Sciatic nerve (tissue), 2 donors: ENCODE measurements at regions not wholly inside any gene's neighbourhood (a gene's known extent, or its start where the extent isn't known, plus 50 kb on each side); places are given as distances from the start of the nearest gene placed in this dataset.
"Not testable (repeated sequence)": the region's sequence is repeated elsewhere in the genome, so short reads cannot be mapped to it uniquely, and the experiment has no call there.

Experiments
- ATAC-seq: fragments of 200-7000 bp; cut with Tn5 transposase; one replicate; pipeline ENCODE4 v1.9.1; 2020; ENCODE audit warnings: mild to moderate bottlenecking, moderate library complexity
- DNase-seq: peaks from one replicate; pipeline ENCODE4 v3.0.0-alpha.2; 2020; ENCODE audit warnings: low spot score
- intact Hi-C: fragments of 100-400 bp; cut with DNase I; formaldehyde crosslinking; loops from one replicate; pipeline ENCODE4 v1.14.2; 2022
- donor health status: DM: no; HTN: no; CAD: no.
- donor health status: DM: no; HTN: no; CAD: no.

DNA sequence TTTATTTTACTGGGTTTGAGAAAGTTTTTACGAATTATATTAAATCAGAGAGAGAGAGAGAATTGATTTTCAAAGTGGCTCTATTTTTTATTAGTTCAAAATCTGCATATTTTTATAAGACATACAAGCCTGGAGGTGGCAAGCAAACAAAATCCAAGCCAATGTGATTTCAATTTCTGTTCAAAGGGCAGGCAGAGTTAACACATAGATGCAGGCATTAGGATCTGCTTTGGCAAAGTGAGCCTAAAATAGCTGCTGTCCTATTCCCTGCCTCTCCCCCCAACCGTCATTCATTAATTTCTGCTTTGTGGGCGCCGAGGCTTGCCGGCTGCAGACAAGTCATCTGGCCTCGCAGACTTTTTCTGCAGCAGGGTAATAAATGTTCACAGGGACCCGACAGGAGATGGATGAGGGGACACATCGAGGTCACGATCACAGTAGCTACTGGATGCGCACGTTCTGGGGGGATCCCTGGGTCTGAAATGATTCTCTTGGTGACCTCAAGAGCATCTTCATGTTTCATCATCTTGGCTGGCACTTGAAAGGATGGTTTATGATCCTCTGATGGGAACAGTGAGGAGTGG lies 123.9 kb upstream of the SLC6A11 start:
- DNase-seq (no peak), ATAC-seq (no peak)
- intact Hi-C loops, result no loop called here

- no peak for DNase-seq
- no peak for ATAC-seq
- intact Hi-C loops, result no loop called here
Measured at GRCh38 chr3:10693457-10693856, 122.6 kb upstream of the SLC6A11 start.

GRCh38 chr3:10694179-10694578 lies 121.8 kb upstream of the SLC6A11 start:
- no peak for DNase-seq
- intact Hi-C loops, result no loop called here
- no peak for ATAC-seq

DNA sequence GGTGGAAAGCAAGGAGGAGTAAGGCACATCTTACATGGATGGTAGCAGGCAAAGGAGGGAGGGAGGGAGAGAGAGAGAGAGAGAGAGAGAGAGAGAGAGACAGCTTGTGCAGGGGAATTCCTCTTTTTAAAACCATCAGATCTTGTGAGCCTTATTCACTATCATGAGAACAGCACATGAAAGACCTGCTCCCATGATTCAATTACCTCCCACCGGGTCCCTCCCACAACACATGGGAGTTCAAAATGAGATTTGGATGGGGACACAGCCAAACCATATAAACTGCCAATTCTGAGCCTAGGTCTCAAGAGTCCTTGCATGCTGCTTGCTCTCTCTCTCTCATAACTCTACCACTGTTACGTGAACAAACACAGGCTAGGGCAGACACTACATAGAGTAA lies 120.8 kb upstream of the SLC6A11 start:
- ATAC-seq, intact Hi-C loops, DNase-seq: not testable (repeated sequence)

GRCh38 chr3:10695595-10696285 lies 120.3 kb upstream of the SLC6A11 start:
- DNase-seq (no peak), ATAC-seq (no peak)
- intact Hi-C loops, result no loop called here

- no peak for DNase-seq
- ATAC-seq, result no peak
- intact Hi-C loops, result no loop called here
Measured at GRCh38 chr3:10697918-10698317, 118.1 kb upstream of the SLC6A11 start.

DNA sequence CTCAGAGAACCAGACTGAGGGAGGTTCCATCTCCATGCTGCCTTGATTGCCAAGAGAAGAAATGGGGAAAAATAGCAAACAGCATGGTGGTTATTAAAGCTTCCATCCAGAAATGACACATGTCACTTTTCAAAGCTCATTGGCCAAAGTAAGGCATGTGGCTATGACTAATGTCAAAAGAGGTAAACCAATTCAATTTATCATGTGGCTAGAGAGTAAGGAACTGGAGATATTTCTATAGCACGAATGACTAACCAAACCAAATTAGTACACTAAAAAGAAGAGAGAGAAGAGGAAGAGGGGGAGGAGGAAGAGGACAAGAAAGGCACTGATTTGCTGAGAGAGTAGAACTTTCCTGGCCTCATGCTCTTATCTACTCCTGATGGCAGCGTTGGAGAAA lies 115.2 kb upstream of the SLC6A11 start:
- DNase-seq (no peak), ATAC-seq (no peak)
- intact Hi-C loops, result no loop called here

DNA sequence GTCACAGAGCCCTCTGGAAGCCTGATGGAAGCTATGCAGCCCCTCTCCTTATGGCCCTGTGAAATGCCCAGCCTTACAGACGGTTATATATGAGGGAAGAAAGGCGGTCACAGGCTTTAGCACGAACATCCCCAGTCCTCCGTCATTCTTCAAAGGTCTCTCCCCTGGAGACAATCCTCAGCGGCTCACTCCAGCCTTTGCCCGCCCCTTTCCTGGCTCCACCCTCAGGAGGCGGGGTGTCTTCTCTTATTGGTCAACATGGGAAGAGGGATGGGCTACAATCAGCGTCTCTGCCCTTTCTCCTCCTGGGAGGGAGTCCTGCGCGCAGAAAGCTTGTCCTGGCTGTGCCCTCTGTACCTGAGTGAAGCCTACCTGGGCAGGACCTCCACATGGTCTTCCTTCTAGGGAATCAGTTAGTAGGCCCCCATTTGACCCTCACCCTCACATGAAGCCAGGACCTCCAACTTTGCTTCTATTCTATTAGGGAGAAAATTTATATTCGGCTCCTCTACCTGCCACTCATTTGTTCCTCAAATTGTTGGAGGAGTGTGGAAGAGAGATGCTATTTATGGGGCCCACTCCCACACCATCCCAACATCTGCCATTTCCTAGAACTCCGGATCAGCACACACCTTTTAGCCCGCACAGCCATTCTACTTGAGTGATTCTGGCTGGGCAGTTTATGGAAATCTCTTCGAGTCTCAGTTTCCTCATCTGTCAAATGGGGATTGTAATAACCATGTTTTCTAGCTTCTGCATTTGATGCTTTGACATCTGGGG lies 112.9 kb upstream of the SLC6A11 start:
- intact Hi-C loops, result no loop called here
- DNase-seq (no peak), ATAC-seq (no peak)

DNA sequence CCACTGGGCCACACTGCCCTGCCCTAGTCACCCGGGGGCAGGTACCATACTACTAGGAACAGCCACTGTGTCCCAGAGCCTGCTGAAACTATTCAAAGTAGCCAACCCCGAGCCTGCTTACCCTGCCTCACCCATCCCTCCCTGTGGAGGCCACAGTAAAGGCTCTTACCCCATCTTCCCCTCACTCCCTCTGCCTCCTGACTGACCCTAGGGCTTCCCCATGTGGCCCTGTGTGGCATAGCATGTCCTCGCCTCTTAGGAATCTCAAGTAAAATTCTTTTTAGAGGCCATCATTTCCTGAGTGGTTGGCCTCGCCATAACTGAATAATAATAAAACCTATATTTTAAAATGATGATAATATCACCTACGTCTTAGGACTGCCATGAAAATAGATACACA lies 112.2 kb upstream of the SLC6A11 start:
- ATAC-seq (no peak), DNase-seq (no peak)
- intact Hi-C loops, result no loop called here

- intact Hi-C loops, result no loop called here
- DNase-seq (no peak), ATAC-seq (no peak)
Measured at GRCh38 chr3:10706156-10706739, 109.8 kb upstream of the SLC6A11 start.

- ATAC-seq (no peak), DNase-seq (no peak)
- intact Hi-C loops, result no loop called here
Measured at GRCh38 chr3:10706740-10707399, 109.2 kb upstream of the SLC6A11 start.

DNA sequence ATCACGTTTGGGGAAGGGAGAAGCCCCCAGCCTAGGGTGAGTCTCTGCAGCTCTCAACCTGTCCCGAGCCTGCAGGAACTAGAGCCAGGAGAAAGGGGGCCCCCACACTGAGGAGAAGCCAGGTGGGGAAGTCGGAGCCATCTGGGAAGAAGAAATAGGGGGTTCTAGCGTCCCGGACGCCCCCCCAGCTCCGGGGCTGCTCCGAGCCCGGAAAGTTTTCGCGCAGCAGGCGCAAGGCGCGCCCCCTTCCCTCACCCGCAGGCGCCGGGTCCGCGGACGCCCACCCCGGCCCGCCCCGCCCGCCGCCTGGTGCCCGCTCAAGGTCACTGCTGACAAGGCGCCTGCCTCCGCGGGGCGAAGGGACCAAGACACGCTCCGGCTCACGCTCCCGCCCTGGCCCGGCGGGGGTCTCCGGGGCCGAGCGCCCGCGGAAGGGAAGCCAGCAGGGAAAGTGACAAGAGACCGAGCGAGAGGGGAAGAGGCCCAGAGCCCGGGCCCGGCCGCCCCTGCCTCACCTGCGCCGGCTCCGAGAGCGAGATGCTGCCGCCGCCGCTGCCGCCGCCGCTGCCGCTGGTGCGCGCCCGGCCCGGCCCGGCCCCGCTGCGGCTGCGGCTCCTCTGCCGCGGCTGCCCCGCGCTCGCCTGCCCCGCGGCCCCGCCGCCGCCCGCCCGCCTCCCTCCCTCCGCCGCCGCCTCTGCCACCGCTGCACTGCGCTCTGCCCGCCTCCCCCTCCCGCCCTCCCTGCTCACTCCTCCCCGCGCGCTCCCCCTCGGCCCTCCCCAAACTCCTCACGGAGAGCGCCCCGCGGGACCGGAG lies 108.4 kb upstream of the SLC6A11 start:
- intact Hi-C loops, result no loop called here
- no peak for DNase-seq
- no peak for ATAC-seq

GRCh38 chr3:10708216-10708893 lies 107.7 kb upstream of the SLC6A11 start:
- intact Hi-C loops, result no loop called here
- DNase-seq, result no peak

DNA sequence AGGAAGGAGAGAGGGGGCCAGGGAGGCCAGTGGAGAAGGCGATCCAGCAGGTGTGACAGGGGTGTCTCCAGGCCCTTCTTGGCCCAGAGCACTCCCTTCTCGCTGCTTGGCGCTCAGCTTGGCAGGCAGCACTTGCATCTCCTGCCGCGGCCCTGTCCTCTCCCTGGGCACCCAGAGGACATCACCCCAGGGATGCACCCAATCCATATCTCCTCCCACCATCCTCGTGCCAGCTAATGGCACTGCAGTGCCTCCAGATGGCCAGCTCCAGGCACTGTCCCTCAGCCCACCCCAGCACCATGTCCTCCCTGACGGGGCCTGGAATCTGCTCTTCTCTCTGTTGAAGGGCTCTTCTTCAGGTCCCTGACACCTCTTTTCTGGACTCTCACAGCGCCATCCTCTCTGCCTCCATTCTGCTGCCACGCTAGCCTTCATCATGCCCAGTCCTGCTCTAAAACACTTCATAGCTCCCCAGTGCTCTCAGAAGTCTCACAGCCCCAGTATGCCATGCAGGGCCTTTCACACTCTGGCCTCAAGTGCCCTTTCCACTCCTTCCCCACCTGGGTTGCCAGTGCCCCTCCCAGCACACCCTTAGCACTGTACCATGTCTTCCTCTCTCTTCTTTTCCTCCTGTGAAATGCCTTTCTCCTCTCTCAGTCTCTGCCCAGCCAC lies 106.8 kb upstream of the SLC6A11 start:
- intact Hi-C loops, result no loop called here
- no peak for ATAC-seq

More at GRCh38 chr3:10708216-10708893, 107.7 kb upstream of the SLC6A11 start:
- no peak for ATAC-seq

DNA sequence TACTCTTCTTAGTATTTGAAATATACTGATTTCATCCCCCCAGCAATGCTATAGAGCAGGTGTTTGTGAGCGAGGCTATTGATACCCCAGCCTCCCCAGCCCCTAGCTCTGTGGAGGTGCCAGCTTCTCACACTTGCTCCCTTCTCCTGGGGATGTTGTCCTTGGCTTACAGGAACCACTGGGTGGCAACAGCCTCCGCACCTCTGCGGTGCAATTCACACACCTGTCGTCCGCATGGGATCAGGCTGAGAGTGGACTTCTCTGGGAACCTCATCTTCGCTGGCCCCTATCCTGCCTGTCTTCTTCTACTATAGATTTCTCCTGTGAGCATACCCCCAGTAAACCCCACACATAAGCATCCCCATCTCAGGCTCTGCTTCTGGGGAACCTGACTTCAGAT lies 103.9 kb upstream of the SLC6A11 start:
- ATAC-seq (no peak), DNase-seq (no peak)
- intact Hi-C loops, result no loop called here

More for the DNA sequence above, 106.8 kb upstream of the SLC6A11 start:
- DNase-seq, result no peak

DNA sequence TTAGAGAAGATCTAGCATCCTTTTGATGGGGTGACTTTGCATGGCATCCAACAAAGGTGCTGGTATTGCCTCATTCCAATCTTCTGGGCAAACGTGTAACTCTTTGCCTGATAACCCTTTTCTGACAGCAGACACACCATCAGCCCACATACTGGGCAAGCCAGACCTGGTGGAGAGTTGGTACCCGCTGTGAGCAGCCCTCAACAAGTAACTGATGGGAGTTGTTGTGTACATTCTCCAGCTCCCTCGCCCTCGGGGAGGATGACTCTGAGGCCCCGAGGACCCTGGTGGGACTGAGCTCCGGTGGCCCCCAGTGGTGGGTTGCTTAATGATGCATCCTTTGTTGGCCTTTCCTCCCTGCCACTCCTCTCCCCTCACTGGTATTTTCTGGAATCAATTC lies 102.4 kb upstream of the SLC6A11 start:
- DNase-seq (no peak), ATAC-seq (no peak)
- intact Hi-C loops, result no loop called here

GRCh38 chr3:10715886-10716285 lies 100.1 kb upstream of the SLC6A11 start:
- no peak for DNase-seq
- intact Hi-C loops, result no loop called here

GRCh38 chr3:10716964-10717363 lies 99.1 kb upstream of the SLC6A11 start:
- no peak for ATAC-seq
- DNase-seq, result no peak
- intact Hi-C loops, result no loop called here

More at GRCh38 chr3:10715886-10716285, 100.1 kb upstream of the SLC6A11 start:
- no peak for ATAC-seq
